ENCODE measurements at regions not wholly inside any gene's neighbourhood (a gene's known extent, or its start where the extent isn't known, plus 50 kb on each side); places are given as distances from the start of the nearest gene placed in this dataset.
A peak's percentile ranks its signal among the peaks of the same experiment; 100 is the strongest.

DNA sequence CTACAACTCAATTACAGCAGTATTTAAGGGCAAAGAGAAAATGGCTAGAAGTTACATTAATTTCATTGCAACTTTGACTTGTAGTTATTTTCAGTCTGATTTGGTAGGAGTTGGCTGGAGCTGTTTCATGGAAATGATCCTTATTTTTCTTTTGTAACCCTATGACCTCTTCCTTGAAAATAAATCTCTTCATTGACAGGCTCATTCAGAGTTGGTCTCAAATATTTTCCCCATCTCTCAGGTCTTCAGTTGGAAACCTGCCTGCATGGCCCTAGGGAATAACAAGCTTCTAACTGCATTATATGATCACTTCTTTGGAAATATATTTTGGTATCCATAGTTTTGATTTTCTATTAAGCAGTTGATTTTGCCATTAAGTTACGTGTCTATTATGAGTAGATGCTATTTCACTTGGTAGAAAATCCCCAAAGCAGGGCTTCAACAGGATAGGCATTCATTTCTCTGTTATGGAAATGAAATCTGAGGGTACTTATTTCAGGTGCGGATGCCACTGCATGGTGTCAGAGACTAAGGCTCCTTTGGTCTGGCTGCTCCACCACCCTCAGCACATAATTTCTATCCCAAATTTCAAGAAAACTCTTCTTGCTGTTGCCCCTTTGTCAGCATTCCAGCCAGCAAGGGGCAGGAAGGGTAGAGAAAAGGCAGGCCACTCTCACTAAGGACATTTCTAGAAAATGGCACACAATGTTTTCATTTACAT is 502.5 kb downstream of the SPRY1 start:
- Mint-ChIP-seq H3K4me3 (no peak overlapping the region), H3K27ac (peak overlapping the region in 2 of 3 experiments; percentile 47 to 81), H3K4me1 (peaks cover 36% of the 10 kb centered on the region), H3K27me3 (ENCODE audit: low read depth) (no peaks in the 10 kb centered on the region), H3K36me3 (ENCODE audit: low read depth) (peaks cover 2% of the 10 kb centered on the region), H3K9me3 (peaks cover 5% of the 10 kb centered on the region)
- TF ChIP-seq, protein P1, sequence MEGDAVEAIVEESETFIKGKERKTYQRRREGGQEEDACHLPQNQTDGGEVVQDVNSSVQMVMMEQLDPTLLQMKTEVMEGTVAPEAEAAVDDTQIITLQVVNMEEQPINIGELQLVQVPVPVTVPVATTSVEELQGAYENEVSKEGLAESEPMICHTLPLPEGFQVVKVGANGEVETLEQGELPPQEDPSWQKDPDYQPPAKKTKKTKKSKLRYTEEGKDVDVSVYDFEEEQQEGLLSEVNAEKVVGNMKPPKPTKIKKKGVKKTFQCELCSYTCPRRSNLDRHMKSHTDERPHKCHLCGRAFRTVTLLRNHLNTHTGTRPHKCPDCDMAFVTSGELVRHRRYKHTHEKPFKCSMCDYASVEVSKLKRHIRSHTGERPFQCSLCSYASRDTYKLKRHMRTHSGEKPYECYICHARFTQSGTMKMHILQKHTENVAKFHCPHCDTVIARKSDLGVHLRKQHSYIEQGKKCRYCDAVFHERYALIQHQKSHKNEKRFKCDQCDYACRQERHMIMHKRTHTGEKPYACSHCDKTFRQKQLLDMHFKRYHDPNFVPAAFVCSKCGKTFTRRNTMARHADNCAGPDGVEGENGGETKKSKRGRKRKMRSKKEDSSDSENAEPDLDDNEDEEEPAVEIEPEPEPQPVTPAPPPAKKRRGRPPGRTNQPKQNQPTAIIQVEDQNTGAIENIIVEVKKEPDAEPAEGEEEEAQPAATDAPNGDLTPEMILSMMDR (IDR thresholded peaks at IDR 0.05; ENCODE audit: unreplicated experiment in 3 of 3): no peak

DNA sequence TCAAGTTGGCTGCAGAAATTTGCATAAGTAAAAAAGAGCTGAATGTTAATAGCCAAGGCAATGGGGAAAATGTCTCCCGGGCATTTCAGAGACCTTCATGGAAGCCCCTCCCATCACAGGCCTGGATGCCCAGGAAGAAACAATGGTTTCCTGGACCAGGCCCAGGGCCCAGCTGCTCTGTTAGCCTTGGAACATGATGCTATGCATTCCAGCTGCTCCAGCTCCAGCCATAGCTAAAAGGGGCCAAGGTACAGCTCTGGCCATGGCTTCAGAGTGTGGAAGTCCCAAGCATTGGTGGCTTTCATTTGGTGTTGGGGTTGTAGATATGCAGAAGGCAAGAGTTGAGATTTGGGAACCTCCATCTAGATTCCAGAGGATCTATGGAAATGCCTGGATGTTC is 508.3 kb downstream of the SPRY1 start:
- H3K27me3 Mint-ChIP-seq (ENCODE audit: low read depth): no peaks in the 10 kb centered on the region
- H3K36me3 Mint-ChIP-seq (ENCODE audit: low read depth): peaks cover 5% of the 10 kb centered on the region
- H3K9me3 Mint-ChIP-seq: peaks cover 18% of the 10 kb centered on the region
- H3K27ac Mint-ChIP-seq: no peak overlapping the region
- TF ChIP-seq, protein P1 (IDR thresholded peaks at IDR 0.05; ENCODE audit: unreplicated experiment in 3 of 3): no peak
- no peak overlapping the region for H3K4me3 Mint-ChIP-seq
- H3K4me1 Mint-ChIP-seq: peaks cover under 1% of the 10 kb centered on the region

DNA sequence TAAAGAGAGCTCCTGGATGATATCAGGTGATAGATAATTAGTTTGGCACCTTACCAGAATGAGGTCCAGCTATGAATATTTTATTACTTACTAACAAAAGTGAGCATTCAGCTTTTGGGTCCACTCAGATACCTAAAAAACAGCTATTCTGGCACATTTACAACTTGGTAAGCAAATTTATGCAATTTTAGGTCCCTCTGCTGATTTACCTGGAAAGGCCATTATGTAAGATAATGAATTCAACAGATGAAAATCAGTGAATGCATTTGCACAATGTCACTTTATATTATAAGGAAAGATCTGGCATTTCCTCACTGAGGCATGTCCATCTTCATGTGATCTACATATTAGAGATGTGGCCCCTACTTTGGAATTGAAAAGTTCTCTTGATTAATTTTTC is 517.0 kb downstream of the SPRY1 start:
- H3K27ac Mint-ChIP-seq: no peak overlapping the region
- peaks cover 2% of the 10 kb centered on the region for H3K9me3 Mint-ChIP-seq
- peaks cover 5% of the 10 kb centered on the region for H3K4me1 Mint-ChIP-seq
- H3K36me3 Mint-ChIP-seq (ENCODE audit: low read depth): no peaks in the 10 kb centered on the region
- TF ChIP-seq, protein P1 (IDR thresholded peaks at IDR 0.05; ENCODE audit: unreplicated experiment in 3 of 3): no peak
- H3K4me3 Mint-ChIP-seq: no peak overlapping the region
- no peaks in the 10 kb centered on the region for H3K27me3 Mint-ChIP-seq (ENCODE audit: low read depth)

DNA sequence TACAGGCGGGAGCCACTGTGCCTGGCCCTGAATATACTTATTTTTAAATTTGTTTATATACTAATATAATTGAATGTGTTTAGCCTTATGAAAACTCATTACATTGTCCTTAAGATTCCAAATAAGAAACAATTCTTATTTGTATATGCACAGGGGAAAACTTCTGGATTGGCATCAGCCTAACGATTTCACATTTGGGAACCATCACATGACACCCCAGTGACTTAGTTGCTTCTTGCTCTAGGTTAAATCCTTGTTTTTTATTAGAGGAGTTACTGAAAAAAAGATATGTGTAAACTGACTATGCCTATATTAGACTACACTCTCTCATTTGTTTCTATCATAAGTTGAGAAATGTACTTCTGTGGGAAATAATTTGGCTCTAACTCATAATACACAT is 520.2 kb downstream of the SPRY1 start:
- Mint-ChIP-seq H3K4me1 (peaks cover 8% of the 10 kb centered on the region), H3K4me3 (no peak overlapping the region), H3K27ac (no peak overlapping the region), H3K36me3 (ENCODE audit: low read depth) (no peaks in the 10 kb centered on the region), H3K27me3 (ENCODE audit: low read depth) (no peaks in the 10 kb centered on the region), H3K9me3 (peaks cover under 1% of the 10 kb centered on the region)
- TF ChIP-seq, protein P1 (IDR thresholded peaks at IDR 0.05; ENCODE audit: unreplicated experiment in 3 of 3): no peak

DNA sequence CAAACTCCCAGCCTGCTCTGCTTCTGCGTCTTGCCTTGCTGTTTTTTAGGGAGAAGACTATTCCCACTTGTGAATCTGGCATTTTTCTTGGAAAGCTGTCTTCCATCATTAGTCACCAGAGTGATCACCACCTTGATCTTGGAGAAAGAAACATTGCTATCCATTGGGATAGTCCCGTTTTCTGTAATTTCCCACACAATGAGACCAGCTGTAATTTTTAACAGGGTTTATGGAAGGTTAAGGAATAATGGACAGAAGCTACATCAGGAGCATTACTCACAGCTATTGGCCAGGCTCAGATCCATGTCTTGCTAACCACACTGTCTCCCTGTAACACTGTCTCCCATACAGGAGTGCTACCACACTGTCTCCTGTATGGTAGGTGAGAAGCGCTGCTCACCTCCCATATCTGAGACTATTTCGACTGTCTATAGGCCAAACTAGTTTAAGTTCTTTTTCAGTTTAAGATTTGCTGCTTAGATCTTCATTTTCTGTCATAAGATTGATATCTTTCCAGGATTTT is 523.0 kb downstream of the SPRY1 start:
- H3K27ac Mint-ChIP-seq: no peak overlapping the region
- peaks cover 8% of the 10 kb centered on the region for H3K4me1 Mint-ChIP-seq
- no peaks in the 10 kb centered on the region for H3K9me3 Mint-ChIP-seq
- TF ChIP-seq, protein P1 (IDR thresholded peaks at IDR 0.05; ENCODE audit: unreplicated experiment in 3 of 3): no peak
- no peak overlapping the region for H3K4me3 Mint-ChIP-seq
- no peaks in the 10 kb centered on the region for H3K36me3 Mint-ChIP-seq (ENCODE audit: low read depth)
- H3K27me3 Mint-ChIP-seq (ENCODE audit: low read depth): no peaks in the 10 kb centered on the region

DNA sequence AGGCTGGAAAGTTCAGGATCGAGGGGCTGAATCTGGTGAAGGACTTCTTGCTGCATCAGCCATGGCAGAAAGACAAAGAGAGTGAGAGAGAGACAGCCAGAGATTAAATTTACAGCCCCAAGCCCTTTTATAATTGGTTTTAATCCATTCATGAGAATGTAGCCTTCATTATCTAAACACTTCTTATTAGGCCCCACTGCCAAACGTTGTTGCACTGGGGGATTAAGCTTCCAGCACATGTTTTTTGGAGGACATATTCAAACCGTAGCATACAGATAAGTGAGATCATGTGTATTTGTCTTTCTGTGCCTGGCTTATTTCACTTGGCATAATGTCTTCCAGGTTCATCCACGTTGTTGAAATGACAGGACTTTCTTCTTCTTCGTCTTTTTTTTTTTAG is 524.7 kb downstream of the SPRY1 start:
- Mint-ChIP-seq H3K27ac (no peak overlapping the region), H3K36me3 (ENCODE audit: low read depth) (no peaks in the 10 kb centered on the region), H3K4me1 (peaks cover 3% of the 10 kb centered on the region), H3K27me3 (ENCODE audit: low read depth) (no peaks in the 10 kb centered on the region), H3K9me3 (no peaks in the 10 kb centered on the region), H3K4me3 (no peak overlapping the region)
- TF ChIP-seq, protein P1 (IDR thresholded peaks at IDR 0.05; ENCODE audit: unreplicated experiment in 3 of 3): no peak
